HG02678 (cell line): ENCODE measurements at regions not wholly inside any gene's neighbourhood (a gene's known extent, or its start where the extent isn't known, plus 50 kb on each side); places are given as distances from the start of the nearest gene placed in this dataset.

Experiments
- ATAC-seq: cut with Tn5 transposase; IDR thresholded peaks from one replicate; pipeline ENCODE4 v1.9.1; 2021; ENCODE audit warnings: mild to moderate bottlenecking, moderate library complexity; ENCODE audit not compliant: unreplicated experiment

DNA sequence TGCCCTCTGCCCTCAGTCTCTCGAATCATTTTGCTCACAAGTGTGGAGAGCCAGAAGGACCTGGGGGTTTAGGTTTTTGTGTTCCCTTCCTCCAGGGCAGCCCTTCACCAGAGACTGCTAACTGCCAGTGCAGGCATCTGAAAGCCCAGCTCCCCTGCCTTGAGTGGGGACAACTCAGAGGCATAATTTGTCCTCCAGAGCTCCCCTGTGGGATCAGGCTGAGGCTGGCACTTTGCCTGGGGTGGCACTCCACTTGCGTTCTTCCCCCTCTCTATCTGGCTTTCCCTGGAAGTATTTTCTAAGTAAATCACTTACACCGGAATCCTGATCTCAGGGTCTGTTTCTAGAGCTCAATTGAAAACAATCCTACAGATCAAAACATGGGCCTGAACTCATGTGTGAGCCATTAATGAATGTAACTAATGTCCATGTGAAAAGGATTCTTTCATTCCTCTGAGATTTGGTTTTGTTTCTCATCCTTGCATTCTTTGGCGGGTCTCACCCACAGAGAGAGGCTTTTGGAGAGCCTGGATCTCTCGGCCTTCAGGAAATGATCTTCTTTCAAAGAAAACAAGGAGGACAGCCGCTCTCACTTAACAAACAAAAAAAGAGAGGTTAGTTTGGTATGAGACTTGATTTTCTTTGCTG lies 125.7 kb upstream of the RIPOR2 start:
- ATAC-seq, result no peak

GRCh38 chr6:25062070-25062811 lies 126.5 kb upstream of the RIPOR2 start:
- no peak for ATAC-seq

- no peak for ATAC-seq
Measured at GRCh38 chr6:25064006-25064405, 128.2 kb upstream of the RIPOR2 start.

DNA sequence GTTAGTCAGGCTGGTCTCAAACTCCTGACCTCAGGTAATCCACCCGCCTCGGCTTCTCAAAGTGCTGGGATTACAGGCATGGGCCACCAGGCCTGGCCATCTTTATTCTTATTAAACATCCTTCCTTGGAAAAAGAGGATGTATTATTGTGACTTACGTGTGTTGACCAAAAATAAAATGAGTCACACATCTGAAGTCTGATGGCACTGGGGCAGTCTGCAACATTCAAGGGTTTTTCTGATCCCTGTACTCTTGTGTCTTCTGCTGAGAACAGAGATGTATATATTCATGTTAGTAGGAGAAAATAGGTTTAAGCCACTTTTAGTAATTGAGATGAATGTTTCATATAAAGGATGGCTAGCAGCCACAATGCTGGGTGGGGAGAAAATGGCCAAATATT lies 129.9 kb upstream of the RIPOR2 start:
- no peak for ATAC-seq

DNA sequence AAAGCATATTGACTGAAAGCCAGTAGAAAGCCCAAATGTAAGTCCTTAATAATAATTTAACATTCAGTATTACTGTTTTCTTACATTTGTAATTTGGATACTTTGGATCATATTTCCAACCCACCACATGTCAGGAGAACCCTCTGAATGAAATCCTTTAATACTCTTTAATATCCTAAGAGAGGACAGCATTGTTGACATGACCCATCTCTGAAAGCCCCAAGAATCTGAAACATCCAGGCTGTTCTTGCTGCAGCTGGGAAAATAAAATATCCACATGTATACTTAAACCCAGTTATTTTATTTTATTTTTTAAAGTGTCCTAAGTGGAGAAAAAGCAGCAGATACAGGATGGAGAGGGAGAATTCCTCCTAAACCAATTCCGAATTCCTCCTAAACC lies 130.8 kb upstream of the RIPOR2 start:
- ATAC-seq, result no peak

DNA sequence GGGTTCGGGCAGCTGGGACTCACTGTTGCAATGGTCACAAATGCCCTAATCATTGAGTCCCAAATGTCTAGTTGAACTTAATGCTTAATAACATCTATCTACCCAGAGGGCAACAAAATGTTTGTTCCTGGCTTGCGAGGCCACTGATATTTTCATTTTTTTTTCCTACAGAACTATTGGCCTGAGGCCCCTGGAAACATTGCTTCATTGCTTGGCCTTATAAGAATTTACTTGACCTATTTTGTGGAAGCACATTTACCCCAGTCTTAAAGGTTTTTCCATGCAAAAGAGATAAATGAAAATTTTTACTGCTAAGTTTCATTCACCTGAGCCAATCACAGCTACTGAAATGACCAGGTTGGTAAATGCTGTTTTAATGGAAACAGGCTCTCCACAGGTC lies 133.1 kb upstream of the RIPOR2 start:
- no peak for ATAC-seq

DNA sequence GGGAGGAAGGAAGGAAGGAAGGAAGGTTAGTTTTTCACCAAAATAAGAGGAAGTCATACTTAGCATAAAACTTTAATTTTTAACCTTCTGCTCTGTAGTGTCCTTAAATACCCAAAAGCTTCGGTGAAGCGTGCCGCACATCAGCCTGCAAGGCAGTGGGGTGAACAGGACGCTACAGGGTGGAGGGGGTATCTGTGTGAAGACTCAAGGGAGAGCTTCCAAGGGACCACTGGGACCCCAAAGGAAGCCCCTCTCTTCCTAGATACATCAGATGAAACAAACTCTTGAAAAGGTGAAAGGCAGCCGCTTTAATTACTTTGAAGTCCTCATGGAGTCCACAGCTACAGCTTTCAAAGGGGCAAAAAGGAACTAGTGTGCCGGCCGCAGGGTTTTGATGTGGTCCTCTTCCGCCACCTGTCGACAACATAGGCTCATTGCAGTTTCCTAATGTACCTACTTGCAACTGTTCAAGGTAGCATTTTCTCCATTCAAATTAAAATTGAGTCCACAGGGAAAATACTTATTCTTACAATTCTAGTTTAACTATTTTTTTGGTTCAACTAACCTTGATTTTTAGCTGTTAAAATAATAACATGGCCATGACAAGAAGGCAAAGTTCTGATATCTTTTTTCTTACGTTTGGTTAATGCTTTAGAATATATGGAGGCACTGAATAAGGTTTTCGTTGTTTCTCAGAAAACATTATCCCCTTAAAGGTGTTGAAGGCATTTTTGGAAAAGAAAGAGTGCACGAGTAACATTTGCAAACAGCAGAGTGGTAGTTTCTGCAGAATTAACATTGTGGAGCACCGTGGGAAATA lies 135.0 kb upstream of the RIPOR2 start:
- ATAC-seq, result peak; percentile 83

DNA sequence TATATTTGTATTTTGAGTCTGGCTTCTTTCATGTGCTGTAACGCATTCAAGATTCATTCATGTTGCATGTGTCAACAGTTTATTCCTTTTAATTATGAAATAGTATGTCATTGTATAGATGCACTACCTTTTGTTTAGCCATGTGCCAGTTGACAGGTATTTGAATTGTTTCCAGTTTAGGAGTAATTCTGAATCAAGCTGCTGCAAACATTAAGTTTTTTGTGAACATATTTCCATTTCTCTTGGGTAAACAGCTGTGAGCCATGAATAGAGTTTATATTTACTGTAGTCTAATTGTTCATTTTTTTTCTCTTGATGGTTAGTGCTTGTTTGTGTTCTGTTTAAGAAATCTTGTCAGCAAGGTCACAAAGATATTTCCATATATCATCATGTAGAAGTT lies 142.4 kb upstream of the RIPOR2 start:
- ATAC-seq, result no peak

DNA sequence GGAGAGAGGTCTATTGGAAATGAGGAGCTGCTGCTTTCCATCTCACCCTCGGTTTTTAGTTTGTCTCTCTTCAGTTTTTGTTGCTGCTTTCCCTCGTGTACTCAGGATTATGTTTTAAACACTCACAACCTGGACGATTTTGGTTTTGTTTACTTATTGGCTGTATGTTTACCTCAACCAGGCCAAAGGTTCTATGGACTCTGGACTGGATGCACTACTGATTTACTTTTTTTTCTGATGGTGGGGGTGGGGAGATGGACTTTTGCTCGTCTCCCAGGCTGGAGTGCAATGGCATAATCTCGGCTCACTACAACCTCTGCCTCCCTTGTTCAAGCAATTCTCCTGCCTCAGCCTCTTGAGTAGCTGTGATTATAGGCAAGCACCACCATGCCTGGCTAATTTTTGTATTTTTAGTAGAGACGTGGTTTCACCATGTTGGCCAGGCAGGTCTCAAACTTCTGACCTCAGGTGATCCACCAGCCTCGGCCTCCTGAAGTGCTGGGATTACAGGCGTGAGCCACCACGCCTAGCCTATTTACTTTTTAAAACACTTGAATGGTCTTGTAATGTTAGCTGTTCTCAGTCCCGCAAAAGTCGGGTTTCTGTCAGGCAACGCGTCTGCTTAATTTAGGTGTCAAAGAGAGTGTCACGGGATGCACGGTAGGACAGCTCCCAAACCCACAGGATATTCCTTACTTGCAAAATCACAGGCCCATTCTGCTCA lies 148.2 kb upstream of the RIPOR2 start:
- ATAC-seq, result no peak

- ATAC-seq, result no peak
Measured at GRCh38 chr6:25084508-25084833, 148.7 kb upstream of the RIPOR2 start.

DNA sequence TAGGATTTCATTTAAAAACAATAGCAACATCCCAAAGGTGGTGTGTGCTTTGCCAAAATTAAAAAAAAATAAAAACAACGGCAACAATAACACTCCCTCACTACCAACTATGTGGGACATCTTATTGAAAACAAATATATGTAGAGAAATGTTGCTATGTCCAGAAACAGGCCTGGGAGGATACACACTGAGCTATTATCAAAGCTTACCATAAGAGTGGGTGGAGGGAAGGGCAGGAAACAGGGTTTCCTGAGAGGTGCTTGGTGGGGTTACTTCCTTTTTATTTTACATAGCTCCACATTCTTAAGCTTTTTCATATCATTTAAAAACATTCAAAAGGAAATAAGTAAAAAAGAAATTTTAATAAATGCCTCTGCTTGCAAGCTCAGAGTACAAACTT lies 150.0 kb upstream of the RIPOR2 start:
- ATAC-seq, result no peak

DNA sequence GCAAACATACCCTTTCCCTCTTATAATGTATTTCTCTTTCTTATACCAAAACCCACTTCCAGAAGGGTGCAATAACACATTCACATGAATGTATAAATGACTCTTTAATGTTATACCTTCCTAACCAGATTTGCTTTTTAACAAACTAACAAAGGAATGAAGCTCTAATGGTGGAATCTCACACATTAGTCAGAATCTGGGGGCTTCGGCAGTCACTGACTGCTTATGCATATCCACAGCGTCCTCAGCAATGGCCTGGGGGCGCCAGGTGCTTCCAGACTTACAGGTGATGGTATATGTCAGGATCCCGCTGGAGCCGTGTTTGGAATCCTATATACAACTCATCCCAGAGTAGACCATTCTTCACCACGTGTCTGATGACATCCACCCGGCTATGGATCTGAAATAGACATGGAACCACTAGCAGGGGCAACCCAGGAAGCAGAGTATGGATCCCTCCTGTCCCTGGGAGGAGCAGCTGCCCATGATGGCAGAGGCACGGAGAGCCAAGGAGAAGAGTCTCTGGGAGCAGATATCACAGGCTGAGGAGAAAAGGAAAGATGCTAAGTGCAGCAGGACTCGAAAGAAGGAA lies 150.8 kb upstream of the RIPOR2 start:
- no peak for ATAC-seq

DNA sequence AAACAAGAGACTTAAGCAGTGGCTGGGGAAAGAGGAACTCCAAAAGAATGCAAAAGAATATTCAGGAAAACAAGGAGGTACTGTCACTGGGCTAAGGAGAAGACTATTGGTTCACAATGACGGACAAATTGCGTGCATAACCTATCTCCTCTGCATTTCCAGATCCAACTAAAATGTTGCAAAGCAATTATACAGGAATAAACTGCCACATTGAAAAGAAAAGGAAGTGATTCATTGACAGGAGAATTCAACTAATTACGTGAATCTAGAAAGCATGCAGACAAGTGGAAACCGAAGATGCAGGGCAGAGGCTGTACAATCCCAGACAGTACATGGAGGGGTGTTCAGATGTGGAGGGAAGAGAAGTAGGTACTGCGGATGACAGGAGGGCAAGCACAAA lies 152.8 kb upstream of the RIPOR2 start:
- ATAC-seq, result no peak

GRCh38 chr6:25089442-25089841 lies 153.7 kb upstream of the RIPOR2 start:
- no peak for ATAC-seq

DNA sequence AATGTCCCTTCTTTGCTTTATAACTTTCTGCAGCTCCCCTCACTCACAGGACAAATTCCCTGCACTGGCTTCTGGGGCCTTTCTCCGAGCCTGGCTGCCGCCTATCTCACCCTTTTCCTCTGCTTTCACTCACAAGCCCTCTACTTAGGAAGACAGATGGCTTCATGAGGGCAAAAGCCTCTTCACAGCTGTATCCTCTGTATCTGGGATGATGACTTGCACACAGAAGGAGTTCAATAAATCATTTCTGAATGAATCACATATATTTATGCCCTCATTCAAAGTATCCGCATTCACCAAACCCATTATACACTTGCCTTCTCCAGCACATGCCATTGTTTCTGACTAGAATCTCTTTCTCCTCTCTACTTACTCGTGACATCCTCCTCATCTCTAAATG lies 159.0 kb upstream of the RIPOR2 start:
- ATAC-seq, result no peak

DNA sequence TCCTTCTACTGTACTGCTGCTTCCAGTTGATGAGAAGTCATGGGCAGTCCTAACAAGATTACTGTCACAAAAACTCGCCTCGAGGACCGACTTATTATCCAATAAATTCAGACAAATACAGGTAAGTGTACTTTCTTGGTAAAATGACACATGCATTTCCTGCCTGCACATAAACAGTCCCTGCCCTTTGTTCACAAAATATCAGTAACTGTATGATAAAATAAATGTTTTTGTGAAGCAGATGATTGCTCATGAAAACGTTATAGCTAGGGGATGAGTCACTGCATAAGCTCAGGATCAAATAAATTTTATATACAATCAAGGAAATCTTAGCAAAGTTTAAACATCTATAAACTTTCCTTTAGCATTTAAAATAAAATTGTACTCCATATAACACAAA lies 164.5 kb upstream of the RIPOR2 start:
- ATAC-seq, result no peak

GRCh38 chr6:25103603-25104002 lies 167.8 kb upstream of the RIPOR2 start:
- peak; percentile 55 for ATAC-seq

DNA sequence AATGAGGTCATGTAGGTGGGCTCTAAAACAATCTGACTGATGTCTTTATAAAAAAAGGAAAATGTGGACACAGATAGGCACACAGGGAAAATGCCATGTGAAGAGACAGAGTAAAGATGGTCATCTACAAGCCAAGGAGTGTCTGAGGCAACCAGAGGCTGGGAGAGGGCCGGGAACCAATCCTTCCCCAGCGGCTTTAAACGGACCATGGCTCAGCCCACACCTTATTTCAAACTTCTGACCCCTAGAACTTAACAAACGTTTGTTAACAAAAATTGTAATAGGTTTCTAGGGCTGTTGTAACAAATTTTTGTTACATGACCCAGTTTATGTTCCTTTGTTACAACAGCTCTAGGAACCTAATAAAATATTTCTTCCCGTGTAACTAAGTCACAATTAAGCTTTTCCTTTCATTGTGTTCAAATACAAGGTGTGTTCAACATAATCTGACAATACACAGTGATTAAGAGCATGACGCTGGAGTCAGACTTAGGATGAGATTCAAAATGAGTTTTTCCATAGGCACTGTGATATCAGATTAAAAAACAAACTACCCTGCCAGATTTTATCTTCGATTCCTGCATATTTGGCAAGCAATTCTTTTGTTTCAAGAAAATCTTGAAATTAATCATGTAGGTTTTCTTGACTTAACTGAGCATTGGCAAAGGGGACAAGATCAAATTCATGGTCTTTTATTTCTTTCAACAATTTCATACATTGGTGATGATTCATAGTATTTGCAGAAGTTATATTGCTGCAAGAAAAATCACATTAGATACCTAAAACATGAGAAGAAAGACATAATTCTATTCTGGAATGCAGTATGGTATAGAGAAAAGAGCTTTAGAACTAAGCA lies 169.5 kb upstream of the RIPOR2 start:
- ATAC-seq, result no peak

DNA sequence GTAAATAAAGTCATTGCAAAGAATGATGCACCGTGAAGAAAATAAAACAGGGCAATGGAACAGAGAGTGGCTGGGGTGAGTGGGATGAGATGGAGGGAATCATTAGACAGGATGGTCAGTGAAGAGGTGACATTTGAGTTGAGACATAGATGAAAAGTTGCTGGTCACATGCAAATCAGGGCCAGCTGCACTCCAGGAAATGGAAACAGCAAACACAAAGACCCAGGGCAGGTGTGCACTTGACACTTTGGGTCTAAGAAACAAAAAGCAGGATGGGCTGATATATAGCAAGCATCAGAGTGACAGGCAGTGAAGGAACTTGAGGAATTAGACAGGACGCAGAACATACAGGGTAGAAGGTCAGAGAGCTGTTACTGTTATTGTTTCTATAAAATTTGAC lies 171.5 kb upstream of the RIPOR2 start:
- peak; percentile 72 for ATAC-seq

- ATAC-seq, result no peak
Measured at GRCh38 chr6:25111782-25112181, 167.4 kb upstream of the CARMIL1 start.
